Hematopoietic multipotent progenitor cell treated with erythropoietin and hydrocortisone succinate and interleukin-3 and kit ligand, for 4 days (in vitro differentiated cells): ENCODE measurements at regions not wholly inside any gene's neighbourhood (a gene's known extent, or its start where the extent isn't known, plus 50 kb on each side); places are given as distances from the start of the nearest gene placed in this dataset.
"Not testable (repeated sequence)": the region's sequence is repeated elsewhere in the genome, so short reads cannot be mapped to it uniquely, and the experiment has no call there.

ENCODE experiments used
- DNase-seq: peaks from one replicate; pipeline ENCODE4 v3.0.0-alpha.2; 2015

GRCh38 chr6:76275746-76276145 lies 203.3 kb upstream of the IMPG1 start:
- peak; percentile 1 for DNase-seq

- DNase-seq, result no peak
Observed at GRCh38 chr6:76264468-76264867, 192.0 kb upstream of the IMPG1 start.

- DNase-seq, result no peak
Observed at GRCh38 chr6:76262240-76262639, 189.8 kb upstream of the IMPG1 start.

- DNase-seq, result peak; percentile 3
Observed at GRCh38 chr6:76250666-76251065, 178.2 kb upstream of the IMPG1 start.

GRCh38 chr6:76247527-76247926 lies 175.1 kb upstream of the IMPG1 start:
- no peak for DNase-seq

- no peak for DNase-seq
Observed at GRCh38 chr6:76240092-76240491, 167.6 kb upstream of the IMPG1 start.

GRCh38 chr6:76230711-76231110 lies 158.2 kb upstream of the IMPG1 start:
- DNase-seq, result no peak

- DNase-seq, result no peak
Observed at GRCh38 chr6:76222189-76222588, 149.7 kb upstream of the IMPG1 start.

- no peak for DNase-seq
Observed at GRCh38 chr6:76221525-76221924, 149.1 kb upstream of the IMPG1 start.

GRCh38 chr6:76220805-76221204 lies 148.3 kb upstream of the IMPG1 start:
- no peak for DNase-seq

GRCh38 chr6:76217606-76218005 lies 145.1 kb upstream of the IMPG1 start:
- DNase-seq, result no peak

GRCh38 chr6:76214546-76214945 lies 142.1 kb upstream of the IMPG1 start:
- DNase-seq, result no peak

GRCh38 chr6:76174722-76175121 lies 102.3 kb upstream of the IMPG1 start:
- no peak for DNase-seq

- no peak for DNase-seq
Observed at GRCh38 chr6:76166874-76167273, 94.4 kb upstream of the IMPG1 start.

- DNase-seq, result no peak
Observed at GRCh38 chr6:76166297-76166696, 93.8 kb upstream of the IMPG1 start.

- DNase-seq, result no peak
Observed at GRCh38 chr6:76165471-76166221, 93.2 kb upstream of the IMPG1 start.

- no peak for DNase-seq
Observed at GRCh38 chr6:76162811-76163210, 90.3 kb upstream of the IMPG1 start.

- not testable (repeated sequence) for DNase-seq
Observed at GRCh38 chr6:76157800-76158199, 85.3 kb upstream of the IMPG1 start.

- no peak for DNase-seq
Observed at GRCh38 chr6:76135481-76135880, 63.0 kb upstream of the IMPG1 start.

GRCh38 chr6:76134651-76135050 lies 62.2 kb upstream of the IMPG1 start:
- DNase-seq, result no peak

- no peak for DNase-seq
Observed at GRCh38 chr6:76124018-76124417, 51.6 kb upstream of the IMPG1 start.
